NCI-H2196 (cell line): ENCODE measurements at regions not wholly inside any gene's neighbourhood (a gene's known extent, or its start where the extent isn't known, plus 50 kb on each side); places are given as distances from the start of the nearest gene placed in this dataset.

ENCODE experiments used
- DNase-seq: peaks from one replicate; lab custom pipeline; 2025; ENCODE audit not compliant: unreplicated experiment; lab: John Stamatoyannopoulos, UW

- peak; percentile 34 for DNase-seq
Measured at GRCh38 chr21:32184485-32184884, 94.4 kb downstream of the MIS18A start.

DNA sequence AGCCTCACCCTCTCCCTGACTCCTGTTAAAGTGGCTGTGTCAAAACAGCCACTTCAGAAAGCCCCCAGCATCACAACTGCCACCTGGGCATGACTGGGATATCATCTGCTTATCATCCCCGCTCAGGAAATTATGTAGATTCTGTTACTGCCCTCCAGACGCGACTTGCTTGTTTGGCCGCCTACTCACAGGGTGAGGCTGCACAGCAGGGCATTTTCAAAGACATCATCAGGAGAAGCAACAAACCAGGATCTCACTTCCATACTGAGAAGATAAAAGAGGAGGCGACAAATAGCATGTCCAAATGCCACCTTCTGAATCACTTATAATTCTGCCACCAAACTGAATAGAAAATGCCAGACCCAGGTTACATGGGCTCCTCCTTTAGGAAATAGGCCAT is 94.8 kb downstream of the MIS18A start:
- DNase-seq, result peak; percentile 16

DNA sequence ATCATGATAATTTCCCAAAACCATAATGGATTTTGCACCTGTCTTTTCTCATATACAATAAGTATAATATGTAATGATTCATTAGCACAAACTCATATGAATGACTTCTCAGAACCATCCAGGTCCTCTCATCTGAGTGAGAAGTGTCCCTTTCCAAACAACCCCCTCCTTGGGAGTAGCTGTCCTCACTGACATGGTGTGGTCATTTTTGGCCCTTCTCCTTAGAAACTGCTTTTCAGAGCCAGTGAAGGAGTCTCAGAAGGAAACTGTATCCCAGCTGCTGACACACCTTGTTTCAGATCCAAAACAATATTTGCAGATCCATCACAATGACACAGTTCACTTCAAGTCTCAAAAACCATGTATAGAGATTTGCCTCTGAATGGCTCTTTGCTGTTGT is 95.5 kb downstream of the MIS18A start:
- DNase-seq, result no peak

- DNase-seq, result no peak
Measured at GRCh38 chr21:32182449-32182848, 96.4 kb downstream of the MIS18A start.

DNA sequence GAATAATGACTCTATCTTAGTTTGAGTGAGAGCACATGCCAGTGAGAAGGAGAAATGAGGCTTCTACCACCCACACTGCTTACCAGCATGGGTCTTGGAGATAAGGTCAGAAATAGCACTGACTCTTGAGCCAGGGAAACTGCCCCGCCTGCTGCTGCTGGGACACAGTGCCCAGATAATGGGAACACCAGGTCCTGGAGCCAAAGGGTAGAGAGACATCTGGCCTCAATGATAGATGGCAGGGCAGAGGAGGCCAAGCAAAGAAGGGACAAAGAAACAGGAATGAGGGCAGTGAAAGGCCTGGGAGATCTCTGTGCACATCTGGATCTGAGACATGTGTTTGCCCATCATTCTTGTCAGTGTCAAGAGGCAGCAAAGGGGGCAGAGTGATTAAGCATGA is 97.4 kb downstream of the MIS18A start:
- DNase-seq, result no peak

- no peak for DNase-seq
Measured at GRCh38 chr21:32174819-32175218, 104.0 kb downstream of the MIS18A start.

DNA sequence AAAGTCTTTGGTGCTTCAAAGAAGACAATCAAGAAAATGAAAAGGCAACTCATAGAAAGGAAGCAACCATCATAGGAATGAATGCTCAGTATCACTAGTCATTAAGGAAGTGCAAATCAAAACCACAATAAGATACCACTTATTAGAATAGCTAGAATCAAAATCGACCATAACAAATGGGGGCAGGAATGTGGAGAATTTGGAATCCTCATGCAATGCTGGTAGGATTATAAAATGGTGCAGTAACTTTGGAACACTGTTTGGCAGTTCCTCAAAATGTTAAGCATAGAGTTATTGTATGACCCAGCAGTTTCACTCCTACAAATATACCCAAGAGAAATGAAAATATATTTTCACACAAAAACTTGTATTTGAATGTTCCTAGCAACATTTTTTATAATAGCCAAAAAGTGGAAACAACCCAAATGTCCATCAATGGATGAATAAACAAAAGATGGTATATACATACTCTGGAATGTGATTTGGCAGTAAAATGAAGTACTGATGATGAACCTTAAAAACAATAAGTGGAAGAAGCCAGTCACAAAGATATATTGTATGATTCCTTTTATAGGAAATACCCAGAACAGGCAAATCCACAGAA is 105.6 kb downstream of the MIS18A start:
- DNase-seq, result no peak

DNA sequence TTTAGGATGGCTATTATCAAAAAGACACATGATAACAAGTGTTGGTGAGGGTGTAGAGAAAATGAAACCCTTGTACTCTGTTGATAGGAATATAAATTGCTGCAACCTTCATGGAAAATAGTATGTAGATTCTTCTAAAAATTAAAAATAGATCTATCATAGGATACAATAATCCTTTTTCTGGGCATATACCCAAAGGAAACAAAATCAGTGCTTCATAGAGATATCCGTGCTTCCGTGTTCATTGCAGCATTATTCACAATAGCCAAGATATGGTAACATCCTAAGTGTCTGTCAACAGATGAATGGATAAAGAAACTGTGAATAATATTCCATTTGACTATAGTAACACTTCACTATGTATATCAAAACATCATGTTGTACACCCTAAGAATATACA is 106.7 kb downstream of the MIS18A start:
- DNase-seq, result no peak

- DNase-seq, result no peak
Measured at GRCh38 chr21:32167513-32167912, 111.3 kb downstream of the MIS18A start.

DNA sequence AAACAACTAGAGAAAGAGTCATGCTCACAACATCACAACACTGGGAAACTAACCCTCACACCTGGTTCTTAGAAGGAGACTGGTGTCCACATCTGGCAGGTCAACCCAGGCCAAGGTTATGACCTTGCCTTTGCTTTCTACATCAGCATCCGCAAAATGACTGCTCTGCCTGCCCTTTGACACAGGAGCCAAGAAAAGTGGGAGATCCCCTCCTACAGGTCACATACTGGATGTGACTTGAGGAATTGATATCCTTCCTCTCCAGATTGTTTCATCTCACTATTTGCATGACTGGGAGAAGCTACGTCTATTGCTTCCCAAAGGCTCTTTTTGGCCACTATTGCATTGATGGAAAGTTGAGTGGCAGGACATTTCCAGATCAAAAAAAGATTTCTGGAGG is 115.5 kb downstream of the MIS18A start:
- no peak for DNase-seq

GRCh38 chr21:32162727-32163320 is 116.0 kb downstream of the MIS18A start:
- DNase-seq, result no peak

DNA sequence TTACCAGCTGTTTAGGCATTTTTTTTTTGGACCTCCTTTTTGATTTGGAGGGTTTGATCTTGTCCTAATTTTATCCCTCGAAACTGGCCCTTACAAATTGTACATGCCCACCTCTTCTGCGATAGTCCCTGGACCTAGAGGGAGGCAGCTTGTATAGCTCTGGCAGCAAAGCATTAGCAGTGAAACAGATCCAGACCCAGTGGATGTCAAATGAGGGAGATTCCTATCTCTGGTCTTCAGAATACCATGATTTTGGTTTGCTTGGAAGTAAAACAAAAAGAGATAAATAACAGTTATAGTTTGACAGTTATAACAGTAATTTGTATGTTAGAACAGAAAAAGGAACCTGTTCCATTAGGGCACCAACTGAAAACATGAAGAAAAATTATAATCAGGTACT is 123.6 kb downstream of the MIS18A start:
- DNase-seq, result no peak

- no peak for DNase-seq
Measured at GRCh38 chr21:32147041-32147440, 131.8 kb downstream of the MIS18A start.

DNA sequence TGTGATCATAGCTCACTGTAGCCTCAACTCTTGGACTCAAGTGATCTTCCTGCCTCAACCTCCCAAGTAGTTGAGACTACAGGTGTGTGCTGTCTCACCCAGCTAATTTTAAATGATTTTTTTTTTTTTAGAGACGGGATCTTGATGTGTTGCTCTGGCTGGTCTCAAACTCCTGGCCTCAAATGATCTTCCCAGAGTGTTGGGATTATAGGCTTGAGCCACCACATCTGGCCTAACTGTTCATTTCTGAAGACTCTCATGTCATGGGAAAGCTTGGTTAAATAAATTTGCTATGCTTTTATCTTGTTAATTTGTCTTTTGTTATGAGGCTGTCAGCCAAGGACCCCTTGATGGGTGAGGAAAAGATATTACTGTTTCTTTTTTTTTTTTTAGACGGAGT is 134.0 kb downstream of the MIS18A start:
- no peak for DNase-seq

- DNase-seq, result no peak
Measured at GRCh38 chr21:32143241-32143939, 135.5 kb downstream of the MIS18A start.

GRCh38 chr21:32141318-32141633 is 137.6 kb downstream of the MIS18A start:
- DNase-seq, result no peak

- no peak for DNase-seq
Measured at GRCh38 chr21:32140604-32141317, 138.1 kb downstream of the MIS18A start.

- DNase-seq, result no peak
Measured at GRCh38 chr21:32140151-32140550, 138.7 kb downstream of the MIS18A start.

- DNase-seq, result no peak
Measured at GRCh38 chr21:32138658-32139057, 140.2 kb downstream of the MIS18A start.

GRCh38 chr21:32137931-32138330 is 140.9 kb downstream of the MIS18A start:
- DNase-seq, result no peak

- DNase-seq, result no peak
Measured at GRCh38 chr21:32137266-32137665, 141.6 kb downstream of the MIS18A start.

- peak; percentile 7 for DNase-seq
Measured at GRCh38 chr21:32136546-32136945, 142.3 kb downstream of the MIS18A start.
